Activated CD4-positive, alpha-beta T cell treated with anti-CD3 and anti-CD28 coated beads, Interleukin-2, amount 10 ng/mL, durations not matched to agents 24 days and 14 days (primary cell): ENCODE measurements at regions not wholly inside any gene's neighbourhood (a gene's known extent, or its start where the extent isn't known, plus 50 kb on each side); places are given as distances from the start of the nearest gene placed in this dataset.

ENCODE experiments used
- DNase-seq: peaks from one replicate; pipeline ENCODE4 v3.0.0; 2022
- H3K27ac Mint-ChIP-seq: one replicate; pipeline ENCODE4 v1.8.0; 2022; ENCODE audit warnings: mild to moderate bottlenecking, mixed read lengths
- H3K27me3 Mint-ChIP-seq: one replicate; pipeline ENCODE4 v1.8.0; 2022; ENCODE audit warnings: mixed read lengths
- H3K36me3 Mint-ChIP-seq: one replicate; pipeline ENCODE4 v1.8.0; 2022; ENCODE audit warnings: low read depth, mild to moderate bottlenecking, mixed read lengths
- H3K4me1 Mint-ChIP-seq: one replicate; pipeline ENCODE4 v1.8.0; 2021; ENCODE audit warnings: mixed read lengths
- H3K4me3 Mint-ChIP-seq: one replicate; pipeline ENCODE4 v1.8.0; 2022; ENCODE audit warnings: mild to moderate bottlenecking, moderate library complexity, mixed read lengths
- H3K9me3 Mint-ChIP-seq: one replicate; pipeline ENCODE4 v1.8.0; 2021; ENCODE audit warnings: mixed read lengths
- intact Hi-C: fragments of 100-400 bp; cut with micrococcal nuclease; formaldehyde crosslinking; loops from one replicate; pipeline ENCODE4 v1.15.1; 2023

DNA sequence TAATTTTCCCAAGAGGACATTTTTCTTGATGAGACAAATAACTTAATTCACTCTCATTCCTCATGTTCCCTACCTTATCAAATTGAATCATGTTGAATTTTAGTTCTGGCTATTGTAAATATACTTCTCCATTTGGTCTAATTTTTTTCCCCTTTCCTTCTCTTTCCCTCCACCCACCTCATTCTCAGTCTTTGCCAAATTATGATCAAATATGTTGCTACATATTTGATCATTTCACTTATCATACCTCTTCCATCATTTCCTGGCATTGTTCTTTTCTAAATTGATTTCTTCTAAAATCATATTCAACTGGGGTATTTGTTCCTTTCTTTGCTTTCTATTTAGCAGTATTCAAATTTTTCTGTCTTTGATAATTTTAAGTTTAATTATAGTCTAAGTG lies 52.3 kb downstream of the HDGFL1 start:
- Mint-ChIP-seq H3K27me3 (no peaks in the 10 kb centered on the region), H3K27ac (no peak overlapping the region), H3K4me3 (no peak overlapping the region), H3K4me1 (no peaks in the 10 kb centered on the region), H3K9me3 (peaks cover under 1% of the 10 kb centered on the region), H3K36me3 (no peaks in the 10 kb centered on the region)
- no peak for DNase-seq
- intact Hi-C loops: no loop called here

- no peak overlapping the region for H3K27ac Mint-ChIP-seq
- no peaks in the 10 kb centered on the region for H3K4me1 Mint-ChIP-seq
- intact Hi-C loops: no loop called here
- DNase-seq: no peak
- H3K27me3 Mint-ChIP-seq: no peaks in the 10 kb centered on the region
- H3K36me3 Mint-ChIP-seq: no peaks in the 10 kb centered on the region
- H3K4me3 Mint-ChIP-seq: no peak overlapping the region
- peaks cover 3% of the 10 kb centered on the region for H3K9me3 Mint-ChIP-seq
Measured at GRCh38 chr6:22622351-22622750, 53.0 kb downstream of the HDGFL1 start.

- intact Hi-C loops: no loop called here
- peaks cover 3% of the 10 kb centered on the region for H3K9me3 Mint-ChIP-seq
- H3K4me1 Mint-ChIP-seq: no peaks in the 10 kb centered on the region
- no peak overlapping the region for H3K4me3 Mint-ChIP-seq
- H3K27ac Mint-ChIP-seq: no peak overlapping the region
- H3K36me3 Mint-ChIP-seq: no peaks in the 10 kb centered on the region
- no peak for DNase-seq
- H3K27me3 Mint-ChIP-seq: no peaks in the 10 kb centered on the region
Measured at GRCh38 chr6:22622813-22623212, 53.4 kb downstream of the HDGFL1 start.

DNA sequence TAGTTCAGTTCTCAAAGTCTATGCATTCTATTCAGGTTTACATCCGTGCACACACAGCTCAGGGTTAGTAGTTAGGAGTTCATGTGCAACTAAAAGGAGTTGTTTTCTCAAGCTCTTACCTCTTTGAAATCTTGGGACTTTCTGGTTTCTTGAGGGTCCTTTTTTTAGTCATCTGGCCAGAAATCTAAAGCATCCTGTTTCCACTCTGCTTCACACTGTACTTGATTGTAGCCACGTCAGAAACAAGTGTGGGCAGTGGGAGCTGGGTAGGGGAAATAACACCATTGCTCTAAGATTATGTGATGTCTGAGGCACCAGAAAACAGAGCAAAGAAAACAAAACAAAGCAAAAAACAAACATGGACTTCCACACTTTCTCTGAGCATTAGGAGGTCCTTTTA lies 58.3 kb downstream of the HDGFL1 start:
- intact Hi-C loops: no loop called here
- Mint-ChIP-seq H3K27ac (no peak overlapping the region), H3K36me3 (no peaks in the 10 kb centered on the region), H3K27me3 (no peaks in the 10 kb centered on the region), H3K4me1 (no peaks in the 10 kb centered on the region), H3K9me3 (peaks cover 8% of the 10 kb centered on the region), H3K4me3 (no peak overlapping the region)
- DNase-seq: no peak

DNA sequence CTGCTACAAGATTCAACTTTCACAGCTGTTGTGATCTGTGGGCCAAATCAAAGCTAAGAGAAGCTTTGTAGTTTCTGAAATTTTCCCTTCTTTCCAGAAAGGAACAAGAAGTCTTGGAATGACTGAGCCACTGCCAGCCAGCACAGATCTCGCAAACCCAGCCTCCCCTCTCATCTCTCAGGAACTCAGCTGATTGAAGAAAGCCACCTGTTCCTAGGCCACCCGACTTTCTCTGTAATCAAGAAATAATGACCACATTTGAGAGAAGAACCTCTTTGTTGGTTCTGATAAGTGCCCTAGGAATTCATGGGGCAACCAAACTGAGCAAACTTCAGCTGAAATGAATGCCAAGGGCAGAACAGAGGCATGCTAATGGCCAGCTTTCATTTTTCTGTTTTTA lies 61.7 kb downstream of the HDGFL1 start:
- H3K4me1 Mint-ChIP-seq: no peaks in the 10 kb centered on the region
- intact Hi-C loops: no loop called here
- DNase-seq: no peak
- no peaks in the 10 kb centered on the region for H3K36me3 Mint-ChIP-seq
- H3K27ac Mint-ChIP-seq: no peak overlapping the region
- H3K9me3 Mint-ChIP-seq: peaks cover 8% of the 10 kb centered on the region
- no peaks in the 10 kb centered on the region for H3K27me3 Mint-ChIP-seq
- no peak overlapping the region for H3K4me3 Mint-ChIP-seq

DNA sequence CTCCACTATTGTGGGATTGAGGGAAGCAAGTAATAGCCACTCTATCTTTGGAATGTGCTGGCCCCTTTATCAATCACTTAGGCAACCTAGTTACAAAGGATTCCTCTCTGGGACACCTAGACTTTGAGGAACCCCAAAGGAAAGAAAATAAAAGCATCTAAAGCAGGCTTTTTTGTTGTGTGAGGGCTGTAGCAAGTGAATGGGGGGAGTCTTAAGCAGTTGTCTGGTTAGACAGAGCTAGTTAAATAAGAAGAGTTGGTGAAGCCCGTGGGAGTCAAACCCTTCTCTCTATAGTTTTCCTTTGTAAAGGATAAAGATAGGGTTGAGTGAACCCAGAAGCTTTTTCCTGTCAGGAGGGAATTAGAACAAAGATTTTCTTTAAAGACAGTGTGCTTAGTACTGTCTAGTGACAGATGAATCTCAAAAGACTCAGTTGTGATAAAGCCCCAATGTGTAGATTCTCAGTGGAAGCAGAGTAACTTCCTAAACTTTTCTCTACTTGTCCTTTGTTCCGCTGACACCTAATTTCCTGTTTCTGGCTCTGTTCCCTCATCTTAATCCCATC lies 63.3 kb downstream of the HDGFL1 start:
- intact Hi-C loops: no loop called here
- no peak overlapping the region for H3K27ac Mint-ChIP-seq
- H3K4me3 Mint-ChIP-seq: no peak overlapping the region
- DNase-seq: no peak
- peaks cover 5% of the 10 kb centered on the region for H3K9me3 Mint-ChIP-seq
- no peaks in the 10 kb centered on the region for H3K27me3 Mint-ChIP-seq
- no peaks in the 10 kb centered on the region for H3K36me3 Mint-ChIP-seq
- no peaks in the 10 kb centered on the region for H3K4me1 Mint-ChIP-seq

GRCh38 chr6:22636452-22636851 lies 67.1 kb downstream of the HDGFL1 start:
- H3K4me3 Mint-ChIP-seq: no peak overlapping the region
- no peak overlapping the region for H3K27ac Mint-ChIP-seq
- H3K27me3 Mint-ChIP-seq: no peaks in the 10 kb centered on the region
- H3K9me3 Mint-ChIP-seq: no peaks in the 10 kb centered on the region
- no peaks in the 10 kb centered on the region for H3K4me1 Mint-ChIP-seq
- H3K36me3 Mint-ChIP-seq: no peaks in the 10 kb centered on the region
- intact Hi-C loops: no loop called here
- DNase-seq: no peak

DNA sequence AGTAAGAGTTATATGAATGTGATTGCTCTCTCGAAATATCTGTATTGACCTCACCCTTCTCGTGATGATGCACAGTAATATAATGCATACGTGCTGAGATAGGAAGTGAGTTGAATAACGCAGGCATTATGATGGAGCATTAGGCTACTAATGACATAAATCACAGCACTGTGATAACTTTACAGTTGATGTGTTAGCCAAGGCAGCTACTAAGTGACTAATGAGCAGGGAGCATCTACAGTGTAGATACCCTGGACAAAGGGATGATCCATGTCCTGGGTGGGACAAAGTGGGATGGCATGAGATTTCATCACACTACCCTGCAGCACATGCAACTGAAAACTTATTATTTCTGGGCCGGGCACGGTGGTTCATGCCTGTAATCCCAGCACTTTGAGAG lies 68.4 kb downstream of the HDGFL1 start:
- H3K9me3 Mint-ChIP-seq: no peaks in the 10 kb centered on the region
- H3K27ac Mint-ChIP-seq: no peak overlapping the region
- H3K36me3 Mint-ChIP-seq: no peaks in the 10 kb centered on the region
- no peaks in the 10 kb centered on the region for H3K4me1 Mint-ChIP-seq
- no peaks in the 10 kb centered on the region for H3K27me3 Mint-ChIP-seq
- no peak for DNase-seq
- intact Hi-C loops: no loop called here
- no peak overlapping the region for H3K4me3 Mint-ChIP-seq

GRCh38 chr6:22638320-22638719 lies 69.0 kb downstream of the HDGFL1 start:
- no peak for DNase-seq
- Mint-ChIP-seq H3K27me3 (no peaks in the 10 kb centered on the region), H3K36me3 (no peaks in the 10 kb centered on the region), H3K4me3 (no peak overlapping the region), H3K4me1 (no peaks in the 10 kb centered on the region), H3K9me3 (no peaks in the 10 kb centered on the region), H3K27ac (no peak overlapping the region)
- intact Hi-C loops: no loop called here

DNA sequence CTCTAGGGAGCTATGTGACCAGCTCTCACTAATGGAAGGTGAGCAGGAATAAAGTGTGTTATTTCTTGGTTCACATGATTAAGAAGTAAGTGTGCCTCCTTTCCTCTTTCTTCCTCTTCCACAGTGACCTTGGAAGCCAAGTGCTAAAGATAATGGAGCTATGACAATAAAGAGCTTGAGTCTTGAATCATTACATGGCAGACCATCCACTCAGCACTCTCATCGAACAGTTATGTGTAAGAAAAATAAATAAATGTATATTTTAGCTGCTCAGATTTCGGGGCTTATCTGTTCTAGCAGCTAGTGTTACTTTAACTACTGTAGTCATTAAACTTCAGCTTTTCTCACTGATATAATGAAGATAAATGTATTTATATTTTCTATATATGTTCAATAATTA lies 72.9 kb downstream of the HDGFL1 start:
- no peaks in the 10 kb centered on the region for H3K9me3 Mint-ChIP-seq
- H3K36me3 Mint-ChIP-seq: no peaks in the 10 kb centered on the region
- no peak overlapping the region for H3K4me3 Mint-ChIP-seq
- H3K27me3 Mint-ChIP-seq: no peaks in the 10 kb centered on the region
- DNase-seq: no peak
- intact Hi-C loops: no loop called here
- no peak overlapping the region for H3K27ac Mint-ChIP-seq
- H3K4me1 Mint-ChIP-seq: no peaks in the 10 kb centered on the region

GRCh38 chr6:22643780-22644179 lies 74.4 kb downstream of the HDGFL1 start:
- intact Hi-C loops: no loop called here
- H3K4me3 Mint-ChIP-seq: no peak overlapping the region
- no peaks in the 10 kb centered on the region for H3K9me3 Mint-ChIP-seq
- H3K27me3 Mint-ChIP-seq: no peaks in the 10 kb centered on the region
- DNase-seq: no peak
- no peaks in the 10 kb centered on the region for H3K36me3 Mint-ChIP-seq
- H3K4me1 Mint-ChIP-seq: no peaks in the 10 kb centered on the region
- H3K27ac Mint-ChIP-seq: no peak overlapping the region

DNA sequence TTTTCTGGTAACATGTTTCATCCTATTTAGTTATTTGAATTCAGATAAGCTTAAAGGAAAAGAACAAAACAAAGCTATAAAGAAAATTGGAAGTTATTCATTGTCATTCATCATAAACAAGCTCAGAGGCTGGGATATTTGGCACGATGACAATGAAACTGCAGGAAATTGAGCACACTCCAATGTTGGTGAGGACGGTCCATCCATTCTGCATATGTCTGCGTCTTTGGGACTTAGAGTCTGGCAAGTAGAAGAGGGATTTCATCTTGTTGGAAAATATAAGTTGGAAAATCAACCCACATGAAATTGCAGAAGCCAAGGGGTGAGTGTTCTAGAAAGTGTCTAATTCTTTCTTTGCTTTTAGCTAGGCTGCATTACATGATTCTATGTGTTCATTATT lies 78.4 kb downstream of the HDGFL1 start:
- intact Hi-C loops: no loop called here
- Mint-ChIP-seq H3K4me3 (no peak overlapping the region), H3K9me3 (no peaks in the 10 kb centered on the region), H3K27ac (no peak overlapping the region), H3K4me1 (no peaks in the 10 kb centered on the region), H3K27me3 (no peaks in the 10 kb centered on the region), H3K36me3 (no peaks in the 10 kb centered on the region)
- no peak for DNase-seq

DNA sequence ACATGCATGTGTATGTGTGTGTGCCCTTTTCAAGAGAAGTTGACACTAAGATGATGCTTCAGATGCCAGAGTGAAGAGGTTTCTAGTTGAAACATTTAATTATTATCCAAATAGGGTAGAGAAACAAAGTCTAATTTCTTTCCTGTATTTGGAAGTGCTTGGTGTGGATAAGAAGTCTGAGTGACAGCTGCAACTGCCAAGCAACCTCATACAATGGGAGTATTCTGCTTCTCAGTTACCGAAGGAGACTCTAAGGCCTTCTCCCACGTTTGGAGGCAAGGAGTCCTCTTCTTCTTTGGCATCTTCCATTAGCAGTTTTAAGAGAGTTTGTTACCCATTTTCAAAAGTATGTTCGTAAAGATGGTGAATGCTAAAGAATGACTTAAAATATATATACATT lies 82.4 kb downstream of the HDGFL1 start:
- intact Hi-C loops: no loop called here
- no peaks in the 10 kb centered on the region for H3K27me3 Mint-ChIP-seq
- no peaks in the 10 kb centered on the region for H3K4me1 Mint-ChIP-seq

DNA sequence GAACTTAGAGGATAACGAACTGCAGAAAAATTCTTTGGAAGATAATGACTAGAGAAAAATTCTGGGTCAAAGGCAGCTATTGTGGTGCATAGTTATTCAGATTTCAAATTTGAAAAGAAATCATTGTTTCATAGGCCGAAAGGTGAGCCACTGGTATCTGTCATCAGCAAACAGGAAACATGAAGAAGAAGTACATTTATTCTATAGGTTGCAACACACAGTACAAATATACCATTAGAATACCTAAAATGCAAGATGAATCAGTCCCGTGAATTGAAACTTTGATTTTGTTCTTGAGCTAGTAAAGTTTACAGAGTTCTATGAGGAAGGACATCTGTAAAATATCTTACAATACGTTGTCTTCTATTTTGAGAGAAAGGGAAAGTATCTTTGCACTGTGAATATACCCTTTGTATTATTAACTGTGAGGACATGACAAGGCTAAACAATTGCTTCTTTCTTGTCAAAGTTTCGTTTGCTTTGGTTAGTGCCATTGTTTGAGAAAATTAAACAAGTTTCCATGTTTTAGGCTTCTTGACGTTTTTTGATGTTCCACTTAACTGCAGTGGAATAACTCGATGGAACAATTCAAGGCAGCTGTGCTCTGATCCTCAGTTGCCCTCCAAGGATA lies 84.7 kb downstream of the HDGFL1 start:
- no peak for DNase-seq
- Mint-ChIP-seq H3K9me3 (no peaks in the 10 kb centered on the region), H3K36me3 (no peaks in the 10 kb centered on the region), H3K4me1 (no peaks in the 10 kb centered on the region), H3K27me3 (no peaks in the 10 kb centered on the region), H3K27ac (no peak overlapping the region), H3K4me3 (no peak overlapping the region)
- intact Hi-C loops: no loop called here

More for the DNA sequence above, 82.4 kb downstream of the HDGFL1 start:
- H3K27ac Mint-ChIP-seq: no peak overlapping the region
- no peak overlapping the region for H3K4me3 Mint-ChIP-seq
- H3K9me3 Mint-ChIP-seq: no peaks in the 10 kb centered on the region
- no peak for DNase-seq
- H3K36me3 Mint-ChIP-seq: no peaks in the 10 kb centered on the region

DNA sequence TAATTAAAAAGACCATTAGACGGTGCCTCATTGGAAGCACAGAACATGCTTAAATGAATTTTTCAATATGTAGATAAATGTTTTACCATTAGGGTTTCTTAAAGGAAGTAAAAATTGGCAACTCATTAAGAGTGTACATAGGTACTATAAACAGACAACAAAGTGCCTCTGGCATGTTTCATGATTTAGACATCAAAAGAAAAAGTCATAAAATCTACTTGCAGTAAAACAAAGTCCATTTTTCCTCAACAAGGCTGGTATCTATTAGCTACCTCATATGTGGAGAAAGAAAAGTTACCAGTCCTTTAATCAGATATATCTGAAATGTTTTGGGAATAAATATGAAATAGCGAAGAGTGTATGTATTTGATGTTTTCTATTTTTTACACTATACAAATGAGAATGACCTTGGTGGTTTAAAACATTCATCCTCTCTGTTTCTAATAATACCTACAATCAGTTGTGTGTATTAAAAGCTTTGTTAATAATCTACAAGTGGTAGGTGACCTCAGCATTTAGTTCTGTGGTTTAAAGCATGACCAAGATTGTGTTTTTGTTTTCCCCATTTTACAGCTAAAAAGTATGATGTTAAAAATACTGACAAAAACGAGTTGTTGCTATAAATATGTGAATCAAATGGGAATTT lies 87.5 kb downstream of the HDGFL1 start:
- no peaks in the 10 kb centered on the region for H3K4me1 Mint-ChIP-seq
- no peaks in the 10 kb centered on the region for H3K27me3 Mint-ChIP-seq
- no peaks in the 10 kb centered on the region for H3K36me3 Mint-ChIP-seq
- intact Hi-C loops: no loop called here
- H3K27ac Mint-ChIP-seq: no peak overlapping the region
- no peaks in the 10 kb centered on the region for H3K9me3 Mint-ChIP-seq
- no peak for DNase-seq
- no peak overlapping the region for H3K4me3 Mint-ChIP-seq
